GM18861 (cell line): ENCODE measurements at regions not wholly inside any gene's neighbourhood (a gene's known extent, or its start where the extent isn't known, plus 50 kb on each side); places are given as distances from the start of the nearest gene placed in this dataset.

Experiments
- ATAC-seq: cut with Tn5 transposase; IDR thresholded peaks from one replicate; pipeline ENCODE4 v1.9.1; 2021; ENCODE audit not compliant: unreplicated experiment

DNA sequence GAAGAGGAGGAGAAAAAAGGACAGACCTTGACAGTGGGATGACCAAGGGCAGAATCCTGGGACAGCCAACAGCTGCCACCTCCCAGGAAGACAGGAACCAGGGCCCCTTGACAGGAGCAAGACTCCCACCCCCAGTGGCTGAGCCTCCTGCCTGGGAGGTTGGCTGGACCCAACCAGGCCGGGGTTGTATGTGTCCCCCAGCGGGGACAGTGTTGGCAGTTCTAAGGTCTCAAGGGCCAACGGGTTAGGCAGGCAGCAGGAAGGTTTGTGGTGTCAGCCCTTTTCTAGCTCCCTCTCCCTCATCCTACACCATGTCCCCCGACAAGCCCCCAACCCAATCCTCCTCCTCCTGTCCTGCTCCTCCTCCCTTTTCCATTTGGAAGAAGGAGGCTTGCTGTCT, 126.2 kb downstream of the MRM1 start:
- no peak for ATAC-seq

DNA sequence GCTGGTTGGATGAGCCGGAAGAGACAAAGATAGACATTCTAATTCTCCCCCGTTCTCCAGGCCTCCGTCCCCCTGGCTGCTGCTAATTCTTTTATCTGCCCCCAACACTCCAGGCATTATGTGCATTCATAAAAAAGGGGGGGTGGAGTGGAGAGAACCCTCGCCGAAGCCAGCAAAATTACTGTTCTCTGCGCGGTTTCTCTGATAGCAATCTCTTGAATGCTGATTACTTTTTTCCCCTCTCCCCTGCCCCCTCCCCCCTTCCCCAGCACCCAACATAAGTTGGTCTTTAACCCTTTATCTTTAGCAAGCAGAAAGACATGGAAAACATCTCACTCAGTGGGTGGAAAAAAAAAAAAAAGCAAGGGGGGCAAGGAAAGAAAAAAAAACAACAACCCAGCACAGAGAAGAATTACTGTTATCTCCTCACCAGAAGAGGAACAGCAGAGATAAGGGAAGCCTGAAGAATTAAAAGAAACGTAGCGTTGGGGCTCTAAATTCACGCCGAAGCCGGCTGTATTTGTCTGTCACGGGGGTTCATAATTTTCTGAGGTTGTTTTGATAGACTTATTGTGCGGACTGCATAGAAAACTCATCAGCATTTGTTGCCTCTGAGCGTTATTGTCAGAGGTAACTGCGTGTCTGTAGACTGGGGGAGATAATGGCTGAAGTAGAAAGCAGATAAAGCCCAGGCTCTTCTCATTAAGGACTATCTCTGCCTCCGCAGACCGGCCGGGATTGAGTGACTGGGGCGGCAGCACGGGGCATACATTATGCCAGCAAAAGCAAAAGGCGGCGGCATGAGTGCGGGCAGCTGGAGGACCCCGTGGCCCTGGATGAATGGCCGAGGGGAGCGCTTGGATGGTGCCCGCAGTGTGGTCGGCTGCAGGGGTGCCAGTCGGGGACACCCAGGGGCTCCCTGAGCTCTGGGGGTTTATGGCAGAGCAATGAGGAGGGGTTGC, 126.9 kb downstream of the MRM1 start:
- ATAC-seq: no peak

DNA sequence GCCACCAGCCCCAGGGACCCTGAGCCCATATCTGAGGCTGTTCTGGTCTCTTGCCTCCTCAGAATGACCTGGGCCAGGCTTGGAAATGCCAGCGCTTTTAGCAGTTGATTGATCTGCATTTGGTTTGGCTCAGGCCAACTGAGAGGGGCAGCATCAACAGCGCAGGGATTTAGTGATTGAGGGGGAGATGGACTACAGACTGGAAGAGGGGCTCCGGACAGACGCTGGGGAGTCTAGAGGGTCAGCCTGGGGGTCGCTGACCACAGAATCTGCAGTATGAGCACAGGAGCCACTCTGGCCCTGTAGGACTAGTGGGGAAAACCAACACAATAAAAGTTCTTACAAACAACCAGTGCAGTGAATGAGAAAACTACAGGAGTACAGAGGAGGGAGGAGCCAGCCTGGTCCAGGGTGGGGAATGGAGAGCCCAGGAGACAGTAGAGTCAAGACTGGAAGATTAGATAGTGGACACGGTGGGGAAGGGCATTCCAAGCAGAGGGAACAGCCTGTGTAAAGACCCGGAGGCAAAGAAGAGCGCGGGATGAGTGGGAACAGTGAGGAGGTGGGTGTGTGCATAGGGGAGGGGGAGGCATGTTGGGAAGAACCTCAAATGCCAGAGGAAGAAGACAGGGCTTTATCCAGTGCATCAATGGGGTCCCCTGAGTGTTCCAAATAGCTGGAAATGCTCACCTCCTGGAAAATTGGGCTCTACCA, 128.9 kb downstream of the MRM1 start:
- no peak for ATAC-seq

DNA sequence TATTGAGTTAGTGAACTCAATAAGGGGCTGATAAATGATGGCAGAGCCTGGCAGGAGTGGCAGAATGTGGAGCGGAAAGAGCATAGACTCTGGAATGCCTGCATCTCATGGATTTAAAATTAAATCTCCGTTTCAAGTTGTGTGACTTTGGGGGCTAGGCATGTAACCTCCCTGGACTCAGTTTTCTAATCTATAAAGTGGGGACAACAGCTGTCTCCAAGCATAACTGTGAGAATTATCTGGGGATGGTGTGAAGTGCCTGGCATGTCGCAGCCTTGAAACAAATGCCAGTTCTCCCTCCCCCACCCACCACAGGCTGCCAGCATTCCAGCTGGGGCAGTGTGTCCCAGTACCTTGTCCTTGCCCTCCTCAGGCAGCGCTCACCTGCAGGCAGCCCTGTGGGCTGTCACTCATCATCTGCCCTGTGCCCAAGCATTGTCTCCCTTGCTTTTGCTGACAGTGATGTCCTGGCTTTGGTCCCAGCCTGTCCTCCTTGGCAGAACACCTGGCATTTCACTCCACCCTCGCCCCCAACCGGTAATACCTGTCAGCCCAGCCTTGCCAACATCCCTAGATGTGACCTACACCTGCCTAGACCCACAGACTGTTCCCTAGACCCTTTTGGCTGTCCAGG, 129.6 kb downstream of the MRM1 start:
- ATAC-seq: no peak

DNA sequence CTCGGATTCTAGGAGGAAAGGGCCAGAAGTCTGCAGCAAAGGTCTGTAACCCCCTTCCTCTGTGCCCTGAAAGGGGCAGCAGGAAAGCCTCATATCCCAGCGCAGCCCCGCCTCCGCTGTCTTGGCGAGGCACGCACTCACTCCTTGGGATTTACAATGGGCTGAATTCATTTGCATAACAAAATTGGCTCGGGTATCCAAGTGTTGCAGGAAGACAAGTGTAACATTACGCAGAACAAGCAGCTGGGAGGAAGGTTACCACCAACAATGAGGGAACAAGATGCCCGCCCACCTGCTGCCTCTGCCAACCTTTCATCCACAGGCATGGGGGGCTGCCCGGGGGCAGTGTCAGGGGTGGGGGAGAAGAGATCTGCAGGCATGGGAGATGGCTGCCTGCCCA, 130.4 kb downstream of the MRM1 start:
- ATAC-seq: no peak

DNA sequence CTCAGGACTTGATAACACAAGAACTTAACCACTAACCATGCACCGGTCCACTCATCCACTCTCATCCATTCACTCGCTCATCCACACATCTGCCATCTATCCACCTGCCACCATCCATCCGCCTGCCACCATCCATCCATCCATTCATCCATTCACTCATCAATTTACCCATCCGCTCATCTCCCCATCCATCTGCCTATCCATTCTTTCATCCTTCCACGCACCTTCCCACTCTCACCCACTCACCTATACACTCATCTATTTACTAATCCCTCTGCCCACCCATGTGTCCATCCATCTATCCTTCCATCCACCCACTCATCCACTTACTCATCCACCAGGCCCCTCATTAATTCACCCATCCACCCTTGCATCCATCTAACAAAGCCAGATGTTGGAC, 131.0 kb downstream of the MRM1 start:
- ATAC-seq: no peak

DNA sequence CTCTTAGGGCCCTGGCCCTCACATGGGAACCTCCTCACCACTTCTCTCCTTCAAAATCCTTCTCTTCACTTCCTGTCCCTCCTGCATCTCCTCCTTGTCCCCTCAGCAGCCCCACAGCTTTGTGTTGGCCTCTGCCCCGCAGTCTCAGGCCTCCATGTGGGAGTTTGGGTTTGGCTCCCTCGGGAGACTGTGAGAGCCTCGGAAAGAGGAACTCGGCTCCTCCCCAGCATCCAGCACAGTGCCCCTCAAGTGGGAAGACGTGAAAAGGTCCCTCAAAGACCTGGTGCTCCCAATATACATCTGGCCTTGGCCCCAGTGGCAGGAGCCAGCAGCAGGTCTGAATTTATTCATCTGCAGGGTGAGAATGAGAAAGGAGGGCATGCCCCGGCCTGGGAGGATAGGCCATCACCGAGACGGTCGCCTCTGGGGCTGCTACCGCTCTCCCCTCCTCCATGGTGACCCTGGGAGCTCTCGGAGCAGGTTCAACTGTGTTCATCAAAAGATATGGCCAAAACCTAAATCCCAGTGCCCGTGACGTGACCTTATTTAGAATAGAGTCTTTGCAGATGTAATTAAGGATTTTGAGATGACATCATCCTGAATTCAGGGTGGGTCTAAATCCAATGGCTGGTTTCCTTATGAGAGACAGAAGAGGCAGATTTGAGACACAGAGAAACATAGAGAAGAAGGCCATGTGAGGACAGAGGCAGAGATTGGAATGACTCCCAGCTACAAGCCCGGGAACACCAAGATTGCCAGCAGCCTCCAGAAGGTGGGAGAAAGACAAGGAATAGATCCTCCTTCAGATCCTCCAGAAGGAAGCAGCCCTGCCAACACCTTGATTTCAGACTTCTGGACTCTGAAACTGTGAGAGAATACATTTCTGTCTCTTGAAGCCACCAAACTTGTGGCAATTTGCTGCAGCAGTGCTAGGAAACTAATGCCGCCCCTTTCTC, 135.1 kb downstream of the MRM1 start:
- ATAC-seq: no peak

DNA sequence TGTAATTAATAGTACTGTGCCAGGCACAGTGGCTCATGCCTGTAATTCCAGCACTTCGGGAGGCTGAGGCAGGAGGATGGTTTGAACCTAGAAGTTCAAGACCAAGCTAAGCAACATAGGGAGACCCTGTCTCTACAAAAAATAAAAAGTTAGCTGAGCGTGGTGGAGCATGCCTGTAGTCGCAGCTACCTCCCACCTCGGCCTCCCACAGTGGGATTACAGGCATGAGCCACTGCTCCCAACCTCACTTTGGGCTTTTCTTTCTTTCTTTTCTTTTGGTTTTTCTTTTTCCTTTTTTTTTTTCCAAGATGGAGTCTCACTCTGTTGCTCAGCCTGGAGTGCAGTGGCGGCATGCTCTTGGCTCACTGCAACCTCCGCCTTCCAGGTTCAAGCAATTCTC, 137.8 kb downstream of the MRM1 start:
- no peak for ATAC-seq

DNA sequence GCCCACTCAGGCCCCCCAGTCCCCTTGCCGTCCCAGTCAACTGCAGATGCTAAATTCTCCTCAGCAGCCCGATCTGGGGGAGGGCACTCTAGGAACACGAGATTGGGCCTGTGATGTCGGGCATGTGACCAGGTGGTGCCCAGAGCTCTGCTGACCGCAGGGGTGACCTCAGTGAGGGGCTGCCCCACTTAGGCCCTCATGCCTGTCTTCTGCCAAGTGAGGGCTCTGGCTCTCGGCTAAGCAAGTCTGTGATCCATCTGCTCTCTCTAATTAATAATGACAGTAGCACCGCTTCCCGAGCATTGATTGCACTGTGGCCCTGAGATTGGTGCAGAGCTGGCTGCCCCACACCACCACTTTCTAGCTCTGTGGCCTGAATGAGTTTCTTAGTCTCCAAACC, 138.8 kb downstream of the MRM1 start:
- ATAC-seq: no peak

DNA sequence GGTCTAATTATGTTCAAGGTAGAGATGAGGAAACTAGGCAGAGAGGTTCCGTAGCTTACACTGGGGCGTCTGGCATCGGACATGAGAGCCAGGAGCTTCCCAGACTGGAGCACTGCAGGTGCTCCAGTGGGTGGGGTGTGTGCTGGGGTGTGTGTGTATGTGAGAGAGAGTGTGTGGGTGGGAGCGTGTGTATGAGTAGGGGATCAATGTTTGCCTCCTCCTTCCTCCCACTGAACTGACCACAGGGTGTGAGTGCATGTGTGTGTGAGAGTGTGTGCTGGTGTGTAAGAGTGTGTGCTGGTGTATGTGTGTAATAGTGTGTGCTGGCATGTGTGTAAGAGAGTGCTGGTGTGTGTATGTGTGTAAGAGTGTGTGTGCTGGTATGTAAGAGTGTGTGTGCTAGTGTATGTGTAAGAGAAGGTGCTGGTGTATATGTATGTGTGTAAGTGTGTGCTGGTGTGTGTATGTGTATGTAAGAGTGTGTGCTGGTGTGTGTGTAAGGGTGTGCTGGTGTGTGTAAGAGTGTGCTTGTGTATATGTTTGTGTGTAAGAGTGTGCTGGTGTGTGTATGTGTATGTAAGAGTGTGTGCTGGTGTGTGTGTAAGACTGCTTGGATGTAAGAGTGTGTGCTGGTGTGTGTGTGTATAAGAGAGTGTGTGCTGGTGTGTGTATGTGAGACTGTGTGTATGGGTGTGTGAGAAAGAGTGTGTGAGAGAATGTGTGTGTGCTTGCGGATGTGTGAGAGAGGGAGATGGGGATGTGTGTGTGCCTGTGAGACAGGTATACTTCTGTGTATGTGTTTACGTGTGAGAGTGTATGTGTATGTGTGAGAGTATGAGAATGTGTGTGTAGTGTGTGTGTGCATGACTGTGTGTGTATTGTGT, 139.9 kb downstream of the MRM1 start:
- no peak for ATAC-seq

DNA sequence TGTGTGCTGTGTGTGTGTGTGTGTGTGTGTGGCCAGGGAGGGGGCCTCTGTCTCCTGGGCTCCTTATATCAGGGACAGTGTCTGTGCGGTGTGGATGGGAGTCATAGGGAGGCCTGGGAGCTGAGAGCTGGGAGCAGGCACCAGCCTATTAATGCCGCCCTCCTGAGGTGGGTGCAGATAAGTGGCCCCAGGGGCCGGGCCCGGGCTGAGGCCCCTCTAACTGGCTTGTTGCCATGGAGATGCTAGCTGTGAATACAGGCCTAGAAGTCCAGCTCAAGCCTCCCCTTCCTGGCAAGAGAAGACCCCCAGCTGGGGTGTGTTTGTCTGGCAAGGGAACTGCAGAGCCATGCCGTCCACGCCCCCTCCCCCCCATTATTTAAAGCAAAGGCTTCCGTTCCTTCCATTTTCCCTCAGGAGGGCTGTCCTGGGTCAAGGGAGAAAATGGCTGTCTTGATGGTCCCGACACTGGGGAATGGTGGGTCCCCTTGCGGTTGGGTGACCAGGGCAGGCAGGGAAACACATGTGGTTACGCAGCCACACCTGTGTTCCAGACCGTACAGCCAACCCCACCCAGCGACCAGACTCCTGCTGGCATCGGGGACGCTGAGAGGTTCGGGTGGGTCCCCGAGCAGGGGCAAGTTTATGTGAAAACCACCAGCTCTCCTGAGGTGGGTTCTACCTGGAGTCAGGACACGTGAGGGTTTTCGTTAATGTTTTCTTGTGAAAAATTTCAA, 141.1 kb downstream of the MRM1 start:
- no peak for ATAC-seq

DNA sequence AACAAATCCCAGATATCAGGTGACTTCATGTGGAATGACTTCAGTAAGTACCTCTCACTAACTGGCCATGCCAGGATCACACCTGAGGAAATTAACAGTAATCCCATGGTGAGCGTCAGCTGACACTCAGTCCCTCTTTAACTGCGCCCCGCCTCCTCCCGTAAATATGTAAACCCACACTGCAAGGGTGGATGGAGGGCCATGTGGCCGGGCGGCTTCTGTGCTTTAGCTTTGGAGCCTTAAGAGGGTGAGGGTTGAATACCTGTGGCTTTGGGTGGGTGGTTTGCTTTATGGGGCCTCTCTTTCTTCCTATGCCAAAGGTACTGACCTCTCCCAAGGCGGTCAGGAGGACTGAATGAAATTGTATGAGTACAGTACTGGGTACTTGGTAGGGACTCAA, 141.7 kb downstream of the MRM1 start:
- ATAC-seq: no peak

DNA sequence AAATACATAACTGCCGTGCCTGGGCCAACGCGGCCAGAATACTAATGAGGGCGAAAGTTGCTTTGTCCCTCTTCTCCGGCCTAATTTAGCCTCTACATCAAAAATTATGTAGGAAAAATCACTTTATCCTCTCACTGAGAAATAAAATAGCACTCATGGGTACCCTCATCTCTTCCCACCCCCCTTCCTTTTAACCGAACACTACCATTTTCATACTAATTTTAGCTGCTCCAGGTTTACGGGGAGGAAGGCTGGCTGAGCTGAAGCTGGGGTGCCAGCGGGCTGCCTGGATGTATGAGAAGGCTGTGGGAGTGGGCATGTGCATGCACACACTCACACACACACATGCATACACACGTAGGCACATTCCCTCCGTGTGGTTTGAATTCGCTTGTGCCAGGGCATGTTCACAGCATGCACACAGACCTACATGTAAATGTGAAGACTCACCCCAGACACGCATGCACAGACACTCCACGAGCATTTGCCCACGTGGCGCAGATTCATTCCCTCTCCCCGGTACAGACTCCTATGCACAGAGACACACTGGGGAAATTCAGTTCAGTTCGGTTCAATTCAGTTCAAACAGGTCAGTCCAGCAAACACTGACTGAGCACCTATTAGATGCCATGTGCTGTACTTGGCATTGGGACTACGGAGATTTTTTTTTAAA, 145.1 kb downstream of the MRM1 start:
- ATAC-seq: no peak

DNA sequence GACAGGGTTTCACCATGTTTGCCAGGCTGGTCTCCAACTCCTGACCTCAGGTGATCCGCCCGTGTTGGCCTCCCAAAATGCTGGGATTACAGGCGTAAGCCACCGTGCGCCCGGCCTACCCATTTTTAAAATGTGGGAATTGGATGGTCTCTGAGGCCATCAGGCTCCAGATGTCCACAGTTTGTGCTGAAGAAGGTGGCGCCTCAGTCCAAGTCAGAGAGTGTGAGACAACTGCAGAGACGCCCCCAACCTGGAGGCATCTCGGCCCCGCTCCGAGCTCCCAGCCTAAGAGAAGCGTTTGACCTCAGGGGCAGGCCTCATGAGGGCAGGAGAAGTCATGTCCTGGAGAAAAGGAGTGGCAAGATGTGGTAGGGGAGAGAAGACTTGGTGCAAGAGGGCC, 146.5 kb downstream of the MRM1 start:
- no peak for ATAC-seq

DNA sequence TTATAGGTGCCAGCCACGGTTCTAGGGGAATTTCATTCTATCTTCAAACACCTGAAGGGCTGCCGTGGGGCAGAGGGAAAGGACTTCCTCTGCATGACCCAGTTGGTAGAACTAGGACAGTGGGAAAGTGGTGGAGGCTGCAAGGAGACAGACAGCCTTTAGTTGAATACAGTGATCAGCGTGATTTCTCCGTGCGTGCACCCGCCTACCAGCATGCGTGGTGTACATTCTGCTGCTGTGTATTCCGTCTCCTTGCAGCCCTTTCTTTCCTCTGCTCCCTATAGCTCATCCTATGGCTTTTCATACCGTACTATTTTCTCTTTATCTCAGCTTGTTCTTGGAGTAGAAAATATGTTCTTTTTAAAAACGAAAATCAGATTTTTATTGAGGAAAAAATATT, 146.9 kb downstream of the MRM1 start:
- ATAC-seq: no peak

DNA sequence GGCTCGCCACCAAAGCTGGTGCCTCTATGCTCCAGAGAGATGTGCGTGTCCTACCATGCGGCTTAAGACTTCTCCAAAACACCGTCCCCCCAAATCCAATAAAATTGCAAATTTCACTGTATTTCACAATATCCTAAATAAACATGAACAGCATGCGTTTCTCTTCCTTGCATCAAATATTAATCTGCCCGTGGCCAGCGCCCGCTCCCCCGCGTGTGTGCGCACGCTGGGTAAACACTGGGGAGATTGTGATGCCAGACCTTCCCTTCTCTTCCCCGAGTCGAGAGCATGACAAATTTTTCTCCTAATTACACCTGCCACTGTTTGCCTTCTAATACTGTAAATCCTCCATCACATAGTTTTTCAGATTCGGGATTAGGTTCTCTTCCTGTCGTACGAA, 148.1 kb downstream of the MRM1 start:
- no peak for ATAC-seq

DNA sequence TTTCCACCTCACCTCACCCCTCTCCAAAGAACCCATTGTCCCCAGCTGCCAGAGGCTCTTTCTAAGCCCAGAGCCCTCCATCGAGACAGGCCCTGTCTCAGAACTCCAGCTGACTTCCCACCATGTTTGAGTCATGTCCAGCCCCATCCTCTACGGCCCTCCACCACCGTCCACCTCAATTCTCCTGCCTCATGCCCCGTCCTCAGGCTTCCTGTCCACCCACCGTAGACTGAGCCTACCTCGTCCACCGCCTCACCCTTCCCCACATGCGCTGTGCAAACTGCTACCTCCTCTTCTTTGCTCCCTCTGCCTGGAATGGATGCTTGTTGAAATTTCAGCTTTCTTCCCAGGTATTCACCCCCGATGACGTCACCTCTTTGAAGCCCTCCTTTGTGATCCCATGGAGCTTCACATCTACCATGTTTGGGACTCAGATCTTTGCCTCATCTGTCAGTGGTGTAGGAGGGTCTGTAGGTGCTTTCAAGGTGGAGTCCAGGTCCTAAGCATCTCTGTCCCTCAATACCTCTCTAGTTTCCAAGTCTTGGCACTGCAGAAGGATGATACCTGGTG, 149.0 kb downstream of the MRM1 start:
- ATAC-seq: no peak
